ENCODE measurements at regions not wholly inside any gene's neighbourhood (a gene's known extent, or its start where the extent isn't known, plus 50 kb on each side); places are given as distances from the start of the nearest gene placed in this dataset.

GRCh38 chr3:95758707-95759106, 1055.7 kb upstream of the EPHA6 start:
- TF ChIP-seq CTCF (IDR thresholded peaks at IDR 0.05; ENCODE audit: control extremely low read depth in 1 of 3, insufficient read depth in 1 of 3, low read depth in 1 of 3, low read length in 3 of 3), result no peak
- TF ChIP-seq EP300 (IDR thresholded peaks at IDR 0.05; ENCODE audit: borderline replicate concordance in 1 of 2, low read depth in 2 of 2, low read length in 2 of 2), result no peak
- no peak for TF ChIP-seq E2F6 (IDR thresholded peaks at IDR 0.05)
- TF ChIP-seq POLR2AphosphoS5 (IDR thresholded peaks at IDR 0.05; ENCODE audit: low read depth, low read length), result no peak
- no peak for TF ChIP-seq CREB1 (IDR thresholded peaks at IDR 0.05)

Measured in H1 (cell line).